Neural crest cell (in vitro differentiated cells): ENCODE measurements at regions not wholly inside any gene's neighbourhood (a gene's known extent, or its start where the extent isn't known, plus 50 kb on each side); places are given as distances from the start of the nearest gene placed in this dataset.

Experiments
- DNase-seq: peaks from one replicate; pipeline ENCODE4 v3.0.0; 2021; ENCODE audit warnings: low read depth, mixed read lengths, low spot score
- H3K27ac Mint-ChIP-seq: one replicate; pipeline ENCODE4 v1.8.0; 2021; ENCODE audit warnings: mild to moderate bottlenecking, mixed read lengths; ENCODE audit not compliant: unreplicated experiment
- H3K27me3 Mint-ChIP-seq: 2 replicates; pipeline ENCODE4 v1.8.0; 2021; ENCODE audit warnings: low read depth, mild to moderate bottlenecking, mixed read lengths
- H3K36me3 Mint-ChIP-seq: 2 replicates; pipeline ENCODE4 v1.8.0; 2021; ENCODE audit warnings: low read depth, mild to moderate bottlenecking, mixed read lengths
- H3K4me1 Mint-ChIP-seq: 2 replicates; pipeline ENCODE4 v1.8.0; 2021; ENCODE audit warnings: mixed read lengths
- H3K4me3 Mint-ChIP-seq: one replicate; pipeline ENCODE4 v1.8.0; 2021; ENCODE audit warnings: mild to moderate bottlenecking, mixed read lengths
- H3K9me3 Mint-ChIP-seq: 2 replicates; pipeline ENCODE4 v1.8.0; 2021; ENCODE audit warnings: mixed read lengths
- CTCF ChIP-seq: fragments of 200-600 bp; sonication (generic); conservative IDR thresholded peaks from 2 replicates; pipeline ENCODE4 v1.5.0; 2021; ENCODE audit warnings: antibody characterized with exemption, mild to moderate bottlenecking

- peaks cover 3% of the 10 kb centered on the region for H3K27me3 Mint-ChIP-seq
- no peak for DNase-seq
- no peak overlapping the region for H3K4me3 Mint-ChIP-seq
- H3K27ac Mint-ChIP-seq = no peak overlapping the region
- no peaks in the 10 kb centered on the region for H3K9me3 Mint-ChIP-seq
- TF ChIP-seq CTCF = no peak
- H3K36me3 Mint-ChIP-seq = no peaks in the 10 kb centered on the region
- peaks cover 7% of the 10 kb centered on the region for H3K4me1 Mint-ChIP-seq
These were observed 115.0 kb upstream of the EGLN3 start for GRCh38 chr14:34065690-34066391.

- H3K9me3 Mint-ChIP-seq = no peaks in the 10 kb centered on the region
- H3K27me3 Mint-ChIP-seq = peaks cover 4% of the 10 kb centered on the region
- TF ChIP-seq CTCF = no peak
- H3K27ac Mint-ChIP-seq = no peak overlapping the region
- peaks cover 13% of the 10 kb centered on the region for H3K4me1 Mint-ChIP-seq
- no peak for DNase-seq
- no peaks in the 10 kb centered on the region for H3K36me3 Mint-ChIP-seq
- H3K4me3 Mint-ChIP-seq = no peak overlapping the region
These were observed 114.4 kb upstream of the EGLN3 start for GRCh38 chr14:34065236-34065635.

GRCh38 chr14:34064349-34064748 lies 113.5 kb upstream of the EGLN3 start:
- H3K9me3 Mint-ChIP-seq = no peaks in the 10 kb centered on the region
- H3K27me3 Mint-ChIP-seq = peaks cover 4% of the 10 kb centered on the region
- TF ChIP-seq CTCF = no peak
- H3K4me3 Mint-ChIP-seq = peak overlapping the region; percentile 16
- no peak overlapping the region for H3K27ac Mint-ChIP-seq
- no peaks in the 10 kb centered on the region for H3K36me3 Mint-ChIP-seq
- DNase-seq = no peak
- H3K4me1 Mint-ChIP-seq = peaks cover 17% of the 10 kb centered on the region

- Mint-ChIP-seq H3K36me3 (no peaks in the 10 kb centered on the region), H3K27me3 (peaks cover 6% of the 10 kb centered on the region), H3K27ac (no peak overlapping the region)
These were observed 112.7 kb upstream of the EGLN3 start for GRCh38 chr14:34063470-34064164.

GRCh38 chr14:34063042-34063441 lies 112.2 kb upstream of the EGLN3 start:
- no peaks in the 10 kb centered on the region for H3K36me3 Mint-ChIP-seq
- DNase-seq = no peak
- H3K27ac Mint-ChIP-seq = no peak overlapping the region
- H3K4me1 Mint-ChIP-seq = peaks cover 21% of the 10 kb centered on the region
- peaks cover 6% of the 10 kb centered on the region for H3K27me3 Mint-ChIP-seq
- no peaks in the 10 kb centered on the region for H3K9me3 Mint-ChIP-seq
- H3K4me3 Mint-ChIP-seq = peak overlapping the region; percentile 16
- TF ChIP-seq CTCF = no peak

More at GRCh38 chr14:34063470-34064164, 112.7 kb upstream of the EGLN3 start:
- TF ChIP-seq CTCF = no peak
- H3K9me3 Mint-ChIP-seq = no peaks in the 10 kb centered on the region
- H3K4me1 Mint-ChIP-seq = peaks cover 21% of the 10 kb centered on the region
- DNase-seq = no peak
- peak overlapping the region; percentile 16 for H3K4me3 Mint-ChIP-seq
